H1 (cell line): ENCODE measurements at regions not wholly inside any gene's neighbourhood (a gene's known extent, or its start where the extent isn't known, plus 50 kb on each side); places are given as distances from the start of the nearest gene placed in this dataset.
A peak's percentile ranks its signal among the peaks of the same experiment; 100 is the strongest.

Experiments used
- CTCF ChIP-seq, 3 experiments: IDR thresholded peaks; 1 replicate in 2 of 3; 2 replicates in 1 of 3; pipeline versions ENCODE4 v1.5.1 to v1.6.1; 2011; ENCODE audit warnings: low read length in 3 of 3, mild to moderate bottlenecking in 3 of 3, inconsistent platforms in 2 of 3, low read depth in 1 of 3, moderate library complexity in 1 of 3; ENCODE audit not compliant: insufficient read depth in 1 of 3; ENCODE audit errors: control extremely low read depth in 1 of 3
- EZH2 ChIP-seq: fragments of 200-600 bp; sonication (generic); IDR thresholded peaks from 2 replicates; pipeline ENCODE4 v1.7.1; 2012; ENCODE audit warnings: low read depth, mild to moderate bottlenecking, moderate library complexity, low read length, inconsistent platforms; ENCODE audit not compliant: severe bottlenecking

GRCh38 chr17:79671085-79671694 lies 59.6 kb upstream of the ENPP7 start:
- TF ChIP-seq EZH2 = no peak
- TF ChIP-seq CTCF (IDR thresholded peaks at IDR 0.05; ENCODE audit: control extremely low read depth in 1 of 3, insufficient read depth in 1 of 3, low read depth in 1 of 3, low read length in 3 of 3) = peak; percentile 26 to 47 (median 29); a peak in 3 of 4 replicates
